SK-N-MC (cell line): ENCODE measurements at regions not wholly inside any gene's neighbourhood (a gene's known extent, or its start where the extent isn't known, plus 50 kb on each side); places are given as distances from the start of the nearest gene placed in this dataset.

Experiments used
- EZH2 ChIP-seq: fragments of 200-600 bp; sonication (generic); IDR thresholded peaks from one replicate; pipeline ENCODE4 v1.6.1; 2017; ENCODE audit warnings: antibody characterized with exemption
- POLR2AphosphoS5 ChIP-seq: IDR thresholded peaks from 2 replicates; pipeline ENCODE4 v1.6.1; 2012; ENCODE audit warnings: mild to moderate bottlenecking, low read depth, low read length, borderline replicate concordance

GRCh38 chr11:27858866-27859265 lies 158.6 kb upstream of the BDNF start:
- TF ChIP-seq EZH2: no peak
- no peak for TF ChIP-seq POLR2AphosphoS5
